Spleen (tissue), 7 donors: ENCODE measurements at regions not wholly inside any gene's neighbourhood (a gene's known extent, or its start where the extent isn't known, plus 50 kb on each side); places are given as distances from the start of the nearest gene placed in this dataset.

Experiments
- POLR2A ChIP-seq, 3 donors: fragments of 450-650 bp; IDR thresholded peaks; one replicate each; pipeline ENCODE4 v1.5.1; 2017; ENCODE audit warnings: antibody characterized with exemption in 3 of 3, mild to moderate bottlenecking in 1 of 3
- TF ChIP-seq, protein P1 (sequence below), 11 experiments: fragments of 200-600 bp in 7 of 11; fragments of 450-650 bp in 4 of 11; sonication (generic) in 4 of 11; IDR thresholded peaks in 8 of 11; conservative IDR thresholded peaks in 3 of 11; 1 replicate in 7 of 11; 2 replicates in 4 of 11; pipeline versions ENCODE4 v1.4.0 to v1.8.0; 2016 to 2021; ENCODE audit warnings: antibody characterized with exemption in 11 of 11, inconsistent platforms in 4 of 11, mild to moderate bottlenecking in 1 of 11
- donor health status: DM: no; HTN: no; CAD: no; lungs with moderate emphysema.
- donor health status: DM: no; HTN: no; CAD: no.
- donor health status: DM: no; HTN: no; CAD: no.

DNA sequence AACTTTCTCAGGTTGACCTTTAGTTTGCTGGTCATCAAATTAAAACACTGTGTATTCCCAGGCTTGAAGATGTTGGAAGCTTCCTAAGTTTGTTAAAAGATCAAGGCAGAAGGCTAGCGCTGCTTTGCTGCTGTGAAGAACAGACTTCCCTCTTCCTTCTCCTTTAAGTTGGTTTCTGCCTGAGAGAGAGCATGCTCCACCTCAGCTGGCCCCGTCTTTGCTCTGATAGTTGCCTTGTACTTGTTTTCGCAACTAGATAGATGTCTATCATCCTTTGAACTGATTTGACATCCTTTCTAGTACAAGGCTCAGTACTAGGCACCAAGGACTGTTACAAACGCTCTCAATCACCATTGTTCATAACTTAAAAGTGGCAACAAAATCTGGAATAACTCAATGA lies 177.8 kb upstream of the MKLN1 start:
- TF ChIP-seq, protein P1, sequence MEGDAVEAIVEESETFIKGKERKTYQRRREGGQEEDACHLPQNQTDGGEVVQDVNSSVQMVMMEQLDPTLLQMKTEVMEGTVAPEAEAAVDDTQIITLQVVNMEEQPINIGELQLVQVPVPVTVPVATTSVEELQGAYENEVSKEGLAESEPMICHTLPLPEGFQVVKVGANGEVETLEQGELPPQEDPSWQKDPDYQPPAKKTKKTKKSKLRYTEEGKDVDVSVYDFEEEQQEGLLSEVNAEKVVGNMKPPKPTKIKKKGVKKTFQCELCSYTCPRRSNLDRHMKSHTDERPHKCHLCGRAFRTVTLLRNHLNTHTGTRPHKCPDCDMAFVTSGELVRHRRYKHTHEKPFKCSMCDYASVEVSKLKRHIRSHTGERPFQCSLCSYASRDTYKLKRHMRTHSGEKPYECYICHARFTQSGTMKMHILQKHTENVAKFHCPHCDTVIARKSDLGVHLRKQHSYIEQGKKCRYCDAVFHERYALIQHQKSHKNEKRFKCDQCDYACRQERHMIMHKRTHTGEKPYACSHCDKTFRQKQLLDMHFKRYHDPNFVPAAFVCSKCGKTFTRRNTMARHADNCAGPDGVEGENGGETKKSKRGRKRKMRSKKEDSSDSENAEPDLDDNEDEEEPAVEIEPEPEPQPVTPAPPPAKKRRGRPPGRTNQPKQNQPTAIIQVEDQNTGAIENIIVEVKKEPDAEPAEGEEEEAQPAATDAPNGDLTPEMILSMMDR (IDR thresholded peaks at IDR 0.05 in 8 of 11, conservative IDR thresholded peaks at IDR 0.05 in 3 of 11): no peak
- no peak for TF ChIP-seq POLR2A (IDR thresholded peaks at IDR 0.05)
